ENCODE measurements at regions not wholly inside any gene's neighbourhood (a gene's known extent, or its start where the extent isn't known, plus 50 kb on each side); places are given as distances from the start of the nearest gene placed in this dataset.

GRCh38 chr11:93908689-93909088 lies 58.3 kb upstream of the VSTM5 start:
- TF ChIP-seq CTCF (conservative IDR thresholded peaks at IDR 0.05 in 1 of 2, IDR thresholded peaks at IDR 0.05 in 1 of 2; ENCODE audit: low read depth in 1 of 2, low read length in 2 of 2), result no peak
- no peak for TF ChIP-seq EZH2 (IDR thresholded peaks at IDR 0.05; ENCODE audit: low read length, missing control alignments)

Measured in fibroblast of lung (primary cell).